ENCODE measurements at regions not wholly inside any gene's neighbourhood (a gene's known extent, or its start where the extent isn't known, plus 50 kb on each side); places are given as distances from the start of the nearest gene placed in this dataset.

DNA sequence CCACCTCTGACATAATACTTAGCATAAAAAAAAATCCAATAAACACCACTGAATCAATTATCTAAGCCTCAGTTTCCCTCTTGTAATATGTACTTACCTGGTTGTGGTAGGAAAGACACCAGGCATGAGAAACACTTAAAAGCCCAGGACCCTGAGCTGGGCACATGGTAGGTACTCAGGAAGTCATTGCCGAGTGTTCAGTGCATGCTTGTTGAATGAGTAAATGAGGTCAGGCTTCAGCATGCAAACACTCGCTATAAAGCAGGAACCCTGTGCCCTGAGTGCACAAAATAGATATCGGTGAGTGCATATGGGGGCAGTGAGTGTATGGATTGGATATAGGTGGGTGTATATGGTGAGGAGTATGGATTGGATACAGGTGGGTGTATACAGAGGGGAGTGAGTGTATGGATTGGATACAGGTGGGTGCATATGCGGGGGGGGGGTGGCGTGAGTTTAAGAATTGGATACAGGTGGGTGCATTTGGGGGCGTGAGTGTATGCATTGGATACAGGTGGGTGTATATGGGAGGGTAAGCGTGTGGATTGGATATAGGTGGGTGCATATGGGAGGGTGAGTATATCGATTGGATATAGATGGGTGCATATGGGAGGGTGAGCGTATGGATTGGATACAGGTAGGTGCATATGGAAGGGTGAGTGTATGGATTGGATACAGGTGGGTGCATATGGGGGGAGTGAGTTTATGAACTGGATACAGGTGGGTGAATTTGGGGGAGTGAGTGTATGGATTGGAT is 194.3 kb upstream of the MSX2 start:
- TF ChIP-seq, protein P1, sequence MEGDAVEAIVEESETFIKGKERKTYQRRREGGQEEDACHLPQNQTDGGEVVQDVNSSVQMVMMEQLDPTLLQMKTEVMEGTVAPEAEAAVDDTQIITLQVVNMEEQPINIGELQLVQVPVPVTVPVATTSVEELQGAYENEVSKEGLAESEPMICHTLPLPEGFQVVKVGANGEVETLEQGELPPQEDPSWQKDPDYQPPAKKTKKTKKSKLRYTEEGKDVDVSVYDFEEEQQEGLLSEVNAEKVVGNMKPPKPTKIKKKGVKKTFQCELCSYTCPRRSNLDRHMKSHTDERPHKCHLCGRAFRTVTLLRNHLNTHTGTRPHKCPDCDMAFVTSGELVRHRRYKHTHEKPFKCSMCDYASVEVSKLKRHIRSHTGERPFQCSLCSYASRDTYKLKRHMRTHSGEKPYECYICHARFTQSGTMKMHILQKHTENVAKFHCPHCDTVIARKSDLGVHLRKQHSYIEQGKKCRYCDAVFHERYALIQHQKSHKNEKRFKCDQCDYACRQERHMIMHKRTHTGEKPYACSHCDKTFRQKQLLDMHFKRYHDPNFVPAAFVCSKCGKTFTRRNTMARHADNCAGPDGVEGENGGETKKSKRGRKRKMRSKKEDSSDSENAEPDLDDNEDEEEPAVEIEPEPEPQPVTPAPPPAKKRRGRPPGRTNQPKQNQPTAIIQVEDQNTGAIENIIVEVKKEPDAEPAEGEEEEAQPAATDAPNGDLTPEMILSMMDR (IDR thresholded peaks at IDR 0.05; ENCODE audit: low read depth, low read length, missing input control), result no peak
- no peak for TF ChIP-seq YY1 (IDR thresholded peaks at IDR 0.05)
- no peak for TF ChIP-seq FOXA1 (IDR thresholded peaks at IDR 0.05)
- TF ChIP-seq, protein P2, sequence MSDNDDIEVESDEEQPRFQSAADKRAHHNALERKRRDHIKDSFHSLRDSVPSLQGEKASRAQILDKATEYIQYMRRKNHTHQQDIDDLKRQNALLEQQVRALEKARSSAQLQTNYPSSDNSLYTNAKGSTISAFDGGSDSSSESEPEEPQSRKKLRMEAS (IDR thresholded peaks at IDR 0.05), result no peak
- TF ChIP-seq, protein P3, sequence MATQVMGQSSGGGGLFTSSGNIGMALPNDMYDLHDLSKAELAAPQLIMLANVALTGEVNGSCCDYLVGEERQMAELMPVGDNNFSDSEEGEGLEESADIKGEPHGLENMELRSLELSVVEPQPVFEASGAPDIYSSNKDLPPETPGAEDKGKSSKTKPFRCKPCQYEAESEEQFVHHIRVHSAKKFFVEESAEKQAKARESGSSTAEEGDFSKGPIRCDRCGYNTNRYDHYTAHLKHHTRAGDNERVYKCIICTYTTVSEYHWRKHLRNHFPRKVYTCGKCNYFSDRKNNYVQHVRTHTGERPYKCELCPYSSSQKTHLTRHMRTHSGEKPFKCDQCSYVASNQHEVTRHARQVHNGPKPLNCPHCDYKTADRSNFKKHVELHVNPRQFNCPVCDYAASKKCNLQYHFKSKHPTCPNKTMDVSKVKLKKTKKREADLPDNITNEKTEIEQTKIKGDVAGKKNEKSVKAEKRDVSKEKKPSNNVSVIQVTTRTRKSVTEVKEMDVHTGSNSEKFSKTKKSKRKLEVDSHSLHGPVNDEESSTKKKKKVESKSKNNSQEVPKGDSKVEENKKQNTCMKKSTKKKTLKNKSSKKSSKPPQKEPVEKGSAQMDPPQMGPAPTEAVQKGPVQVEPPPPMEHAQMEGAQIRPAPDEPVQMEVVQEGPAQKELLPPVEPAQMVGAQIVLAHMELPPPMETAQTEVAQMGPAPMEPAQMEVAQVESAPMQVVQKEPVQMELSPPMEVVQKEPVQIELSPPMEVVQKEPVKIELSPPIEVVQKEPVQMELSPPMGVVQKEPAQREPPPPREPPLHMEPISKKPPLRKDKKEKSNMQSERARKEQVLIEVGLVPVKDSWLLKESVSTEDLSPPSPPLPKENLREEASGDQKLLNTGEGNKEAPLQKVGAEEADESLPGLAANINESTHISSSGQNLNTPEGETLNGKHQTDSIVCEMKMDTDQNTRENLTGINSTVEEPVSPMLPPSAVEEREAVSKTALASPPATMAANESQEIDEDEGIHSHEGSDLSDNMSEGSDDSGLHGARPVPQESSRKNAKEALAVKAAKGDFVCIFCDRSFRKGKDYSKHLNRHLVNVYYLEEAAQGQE (IDR thresholded peaks at IDR 0.05), result no peak
- TF ChIP-seq HNF4G (IDR thresholded peaks at IDR 0.05), result no peak
